ENCODE measurements at regions not wholly inside any gene's neighbourhood (a gene's known extent, or its start where the extent isn't known, plus 50 kb on each side); places are given as distances from the start of the nearest gene placed in this dataset.

- Histone ChIP-seq H3K9me3 (ENCODE audit: control insufficient read depth, insufficient read depth, low read length) (no peaks in the 10 kb centered on the region), H2AK9ac (replicated peaks; ENCODE audit: low read depth, low read length, poor library complexity) (no peak overlapping the region), H2BK5ac (ENCODE audit: low read depth, low read length, poor library complexity, severe bottlenecking) (no peak overlapping the region), H4K20me1 (ENCODE audit: insufficient read depth, low read length) (no peaks in the 10 kb centered on the region), H2AFZ (replicated peaks; ENCODE audit: low read length, poor library complexity) (no peak overlapping the region), H4K8ac (ENCODE audit: low read depth in 2 of 2, low read length in 2 of 2) (no peak overlapping the region), H2AK5ac (ENCODE audit: low read depth, low read length) (no peak overlapping the region), H3K4me2 (ENCODE audit: low read depth, low read length) (no peak overlapping the region), H4K91ac (ENCODE audit: insufficient read depth, low read depth, low read length) (no peak overlapping the region), H4K5ac (ENCODE audit: low read depth, low read length) (no peak overlapping the region), H3K27me3 (ENCODE audit: control insufficient read depth, insufficient read depth, low read length) (peaks cover 7% of the 10 kb centered on the region), H3K56ac (ENCODE audit: extremely low read depth, insufficient read depth, low read length) (no peak overlapping the region), H3K36me3 (ENCODE audit: control insufficient read depth, insufficient read depth, low read length) (no peaks in the 10 kb centered on the region), H3K14ac (replicated peaks; ENCODE audit: low read depth, low read length) (no peak overlapping the region), H3K18ac (ENCODE audit: low read depth, low read length) (no peak overlapping the region), H3K4me3 (ENCODE audit: insufficient read depth, low read depth, low read length) (no peak overlapping the region), H2BK15ac (ENCODE audit: low read depth, low read length) (no peak overlapping the region), H3K4ac (ENCODE audit: low read depth, low read length) (no peak overlapping the region), H2BK120ac (ENCODE audit: low read depth, low read length) (no peak overlapping the region), H3K9me1 (ENCODE audit: insufficient read depth, low read length) (no peaks in the 10 kb centered on the region), H3K27ac (ENCODE audit: insufficient read depth, low read length) (no peak overlapping the region), H3K79me1 (ENCODE audit: low read depth in 1 of 2, low read length in 2 of 2) (no peaks in the 10 kb centered on the region), H3K4me1 (ENCODE audit: control insufficient read depth, insufficient read depth, low read length) (no peaks in the 10 kb centered on the region), H3K23ac (ENCODE audit: low read depth, low read length) (no peak overlapping the region), H2BK20ac (ENCODE audit: low read depth, low read length) (no peak overlapping the region), H3K9ac (ENCODE audit: low read depth, low read length) (no peak overlapping the region)
- ChIA-PET POLR2A (ENCODE audit: unreplicated experiment) (no interaction called here), CTCF (interaction anchor here (1.8 kb wide), 1 partner anchor 13 kb away, joined by 4 read pairs; no protein-coding TSS in a partner anchor)
- in situ Hi-C loops (cut with MboI; ENCODE audit: low sequenced_read_pairs) (no loop called here), dilution Hi-C loops (cut with HindIII; ENCODE audit: low sequenced_read_pairs, unreplicated experiment) (no loop called here), intact Hi-C loops (cut with micrococcal nuclease) (no loop called here)
- no CpG with 5 or more reads among the region's 1 CpG for WGBS, 2 experiments (ENCODE audit: extremely low coverage in 2 of 2, insufficient read length in 1 of 2)
- ATAC-seq (ENCODE audit: low read depth) (no peak), DNase-seq (no peak)
- no TSS peak for BruUV-seq (replicated peaks)
- TF ChIP-seq RFX5 (IDR thresholded peaks at IDR 0.05; ENCODE audit: low read depth, low read length), result no peak
- no peak for TF ChIP-seq POLR2A (IDR thresholded peaks at IDR 0.05; ENCODE audit: low read depth, low read length)
- TF ChIP-seq MAZ (IDR thresholded peaks at IDR 0.05; ENCODE audit: borderline replicate concordance, low read depth, low read length), result no peak
- no peak for TF ChIP-seq RCOR1 (IDR thresholded peaks at IDR 0.05; ENCODE audit: insufficient replicate concordance, low read length)
- TF ChIP-seq CEBPB (IDR thresholded peaks at IDR 0.05; ENCODE audit: low read depth, low read length), result no peak
- TF ChIP-seq CHD1 (IDR thresholded peaks at IDR 0.05; ENCODE audit: low read depth, low read length), result no peak
- no peak for TF ChIP-seq RAD21 (IDR thresholded peaks at IDR 0.05; ENCODE audit: low read length)
- TF ChIP-seq MXI1 (IDR thresholded peaks at IDR 0.05; ENCODE audit: borderline replicate concordance, low read depth, low read length), result no peak
- no peak for TF ChIP-seq ELK1 (IDR thresholded peaks at IDR 0.05; ENCODE audit: borderline replicate concordance, low read depth, low read length)
These were observed 152.3 kb downstream of the OR2B2 start for GRCh38 chr6:27759930-27760329.

Data from IMR-90 (cell line).